ENCODE measurements at regions not wholly inside any gene's neighbourhood (a gene's known extent, or its start where the extent isn't known, plus 50 kb on each side); places are given as distances from the start of the nearest gene placed in this dataset.

- no peaks in the 10 kb centered on the region for H3K27me3 ChIP-seq (replicated peaks in 1 of 4; ENCODE audit: control extremely low read depth in 1 of 4, control insufficient read depth in 3 of 4, insufficient read depth in 4 of 4, low read length in 3 of 4)
- no peak overlapping the region for H3K27ac ChIP-seq (ENCODE audit: low read length in 2 of 2)
- ChIA-PET CTCF (no interaction called here), POLR2A (no interaction called here)
- no peaks in the 10 kb centered on the region for H3K79me2 ChIP-seq (ENCODE audit: control insufficient read depth, insufficient read depth, low read length)
- 91% methylated on average over 1 of the region's 1 CpG for WGBS (ENCODE audit: insufficient coverage)
- no peak overlapping the region for H2AFZ ChIP-seq (ENCODE audit: insufficient read depth, low read depth, low read length, poor library complexity, severe bottlenecking)
- no peaks in the 10 kb centered on the region for H4K20me1 ChIP-seq (ENCODE audit: control insufficient read depth, insufficient read depth, low read length, poor library complexity, severe bottlenecking)
- no peaks in the 10 kb centered on the region for H3K4me1 ChIP-seq (ENCODE audit: control insufficient read depth in 2 of 2, insufficient read depth in 2 of 2, low read length in 2 of 2)
- no peak overlapping the region for H3K27ac Mint-ChIP-seq
- no peak overlapping the region for H3K9ac ChIP-seq (ENCODE audit: low read length)
- no peak overlapping the region for H3K4me3 ChIP-seq (ENCODE audit: control extremely low read depth in 1 of 5, extremely low read depth in 1 of 5, insufficient read depth in 1 of 5, low read depth in 2 of 5, low read length in 4 of 5)
- H3K9me3 Mint-ChIP-seq (ENCODE audit: insufficient read depth): no peaks in the 10 kb centered on the region
- no peaks in the 10 kb centered on the region for H3K4me1 Mint-ChIP-seq
- intact Hi-C loops (cut with micrococcal nuclease): no loop called here
- H3K27me3 Mint-ChIP-seq: no peaks in the 10 kb centered on the region
- DNase-seq: no peak
- TF ChIP-seq EZH2 (IDR thresholded peaks at IDR 0.05; ENCODE audit: borderline replicate concordance, insufficient read depth, low read depth, low read length, poor library complexity, severe bottlenecking): no peak
- no peak for TF ChIP-seq CTCF (IDR thresholded peaks at IDR 0.05)
- peaks cover 0 to 5% (median 0%) of the 10 kb centered on the region in 3 donors for H3K9me3 ChIP-seq (ENCODE audit: control extremely low read depth in 1 of 3, control insufficient read depth in 2 of 3, insufficient read depth in 1 of 3, low read length in 2 of 3)
- no peak overlapping the region for H3K4me2 ChIP-seq (replicated peaks; ENCODE audit: low read depth, low read length, poor library complexity, severe bottlenecking)
- no peak for ATAC-seq (ENCODE audit: low read depth)
- no peaks in the 10 kb centered on the region for H3K36me3 ChIP-seq (replicated peaks in 1 of 2; ENCODE audit: control extremely low read depth in 1 of 2, control insufficient read depth in 1 of 2, extremely low read depth in 1 of 2, insufficient read depth in 2 of 2, low read length in 1 of 2)
- no peak overlapping the region for H3K4me3 Mint-ChIP-seq
Measured at GRCh38 chr3:15973940-15974339, 176.2 kb upstream of the ANKRD28 start.

GRCh38 chr3:15974647-15975046 is 176.9 kb upstream of the ANKRD28 start:
- DNase-seq (no peak), ATAC-seq (ENCODE audit: low read depth) (no peak)
- no peaks in the 10 kb centered on the region for H4K20me1 ChIP-seq (ENCODE audit: control insufficient read depth, insufficient read depth, low read length, poor library complexity, severe bottlenecking)
- POLR2A ChIA-PET: no interaction called here
- no peaks in the 10 kb centered on the region for H3K36me3 ChIP-seq (replicated peaks in 1 of 2; ENCODE audit: control extremely low read depth in 1 of 2, control insufficient read depth in 1 of 2, extremely low read depth in 1 of 2, insufficient read depth in 2 of 2, low read length in 1 of 2)
- H3K27me3 ChIP-seq (replicated peaks in 1 of 4; ENCODE audit: control extremely low read depth in 1 of 4, control insufficient read depth in 3 of 4, insufficient read depth in 4 of 4, low read length in 3 of 4): no peaks in the 10 kb centered on the region
- intact Hi-C loops (cut with micrococcal nuclease): no loop called here
- Mint-ChIP-seq H3K27me3 (no peaks in the 10 kb centered on the region), H3K4me1 (no peaks in the 10 kb centered on the region), H3K27ac (no peak overlapping the region), H3K9me3 (ENCODE audit: insufficient read depth) (no peaks in the 10 kb centered on the region), H3K4me3 (no peak overlapping the region)
- 80% methylated on average over 2 of the region's 6 CpGs for WGBS (ENCODE audit: insufficient coverage)
- no peak for TF ChIP-seq EZH2 (IDR thresholded peaks at IDR 0.05; ENCODE audit: borderline replicate concordance, insufficient read depth, low read depth, low read length, poor library complexity, severe bottlenecking)
- no peak for TF ChIP-seq CTCF (IDR thresholded peaks at IDR 0.05)
- peaks cover 0 to 5% (median 0%) of the 10 kb centered on the region in 3 donors for H3K9me3 ChIP-seq (ENCODE audit: control extremely low read depth in 1 of 3, control insufficient read depth in 2 of 3, insufficient read depth in 1 of 3, low read length in 2 of 3)
- H3K4me3 ChIP-seq (ENCODE audit: control extremely low read depth in 1 of 5, extremely low read depth in 1 of 5, insufficient read depth in 1 of 5, low read depth in 2 of 5, low read length in 4 of 5): no peak overlapping the region
- CTCF ChIA-PET: no interaction called here
- no peaks in the 10 kb centered on the region for H3K79me2 ChIP-seq (ENCODE audit: control insufficient read depth, insufficient read depth, low read length)
- H3K27ac ChIP-seq (ENCODE audit: low read length in 2 of 2): no peak overlapping the region
- H2AFZ ChIP-seq (ENCODE audit: insufficient read depth, low read depth, low read length, poor library complexity, severe bottlenecking): no peak overlapping the region
- H3K4me2 ChIP-seq (replicated peaks; ENCODE audit: low read depth, low read length, poor library complexity, severe bottlenecking): no peak overlapping the region
- no peaks in the 10 kb centered on the region for H3K4me1 ChIP-seq (ENCODE audit: control insufficient read depth in 2 of 2, insufficient read depth in 2 of 2, low read length in 2 of 2)
- H3K9ac ChIP-seq (ENCODE audit: low read length): no peak overlapping the region
